Gastrocnemius medialis (tissue), 4 donors: ENCODE measurements at regions not wholly inside any gene's neighbourhood (a gene's known extent, or its start where the extent isn't known, plus 50 kb on each side); places are given as distances from the start of the nearest gene placed in this dataset.

ENCODE experiments used
- ATAC-seq, 2 donors: fragments of 150-250 bp; one replicate each; pipeline ENCODE4 v1.9.1; 2016
- DNase-seq, 2 donors: peaks; one replicate each; pipeline ENCODE4 v3.0.0-alpha.2; 2019
- H3K27ac ChIP-seq, 4 donors: fragments of 200-600 bp; sonication (generic); 1 replicate in 1 of 4; 2 replicates in 3 of 4; pipeline ENCODE4 v1.5.1; 2016 to 2018; ENCODE audit warnings: mild to moderate bottlenecking in 2 of 4, moderate library complexity in 1 of 4
- H3K27me3 ChIP-seq, 3 donors: fragments of 200-600 bp; sonication (generic) in 2 of 3; 1 replicate in 1 of 3; 2 replicates in 2 of 3; pipeline versions ENCODE4 v1.5.1 to v1.6.0; 2016 to 2019; ENCODE audit warnings: mild to moderate bottlenecking in 1 of 3, moderate library complexity in 1 of 3
- H3K36me3 ChIP-seq, 2 donors: fragments of 200-600 bp; sonication (generic) in 1 of 2; one replicate each; pipeline ENCODE4 v1.5.1; 2017 to 2018
- H3K4me1 ChIP-seq, 2 donors: fragments of 200-600 bp; sonication (generic) in 1 of 2; one replicate each; pipeline ENCODE4 v1.5.1; 2016 to 2017; ENCODE audit warnings: mild to moderate bottlenecking in 2 of 2
- H3K4me3 ChIP-seq, 4 donors: fragments of 200-600 bp; sonication (generic) in 3 of 4; 1 replicate in 1 of 4; 2 replicates in 3 of 4; pipeline ENCODE4 v1.5.1; 2016 to 2019; ENCODE audit warnings: mild to moderate bottlenecking in 2 of 4
- H3K9me3 ChIP-seq, 3 donors: fragments of 200-600 bp; sonication (generic) in 2 of 3; 1 replicate in 1 of 3; 2 replicates in 2 of 3; pipeline ENCODE4 v1.5.1; 2016 to 2019
- POLR2A ChIP-seq, 2 donors: fragments of 450-650 bp; IDR thresholded peaks; one replicate each; pipeline ENCODE4 v1.6.1; 2017; ENCODE audit warnings: antibody characterized with exemption in 2 of 2, mild to moderate bottlenecking in 2 of 2, moderate library complexity in 2 of 2
- in situ Hi-C, 4 donors: fragments of 200-750 bp; cut with MboI; loops; one replicate each; pipeline versions ENCODE4 v1.15.0 to v1.8.0; 2017; ENCODE audit warnings: low sequenced_read_pairs in 4 of 4
- intact Hi-C: fragments of 100-400 bp; cut with DNase I; formaldehyde crosslinking; loops from one replicate; pipeline ENCODE4 v1.15.1; 2023; ENCODE audit warnings: low total_unique reads
- TF ChIP-seq, protein P1 (sequence below), 5 experiments: fragments of 450-650 bp in 3 of 5; fragments of 200-600 bp in 2 of 5; sonication (generic) in 2 of 5; IDR thresholded peaks in 4 of 5; conservative IDR thresholded peaks in 1 of 5; 1 replicate in 4 of 5; 2 replicates in 1 of 5; pipeline ENCODE4 v1.5.1; 2016 to 2019; ENCODE audit warnings: antibody characterized with exemption in 5 of 5, mild to moderate bottlenecking in 3 of 5, moderate library complexity in 3 of 5

DNA sequence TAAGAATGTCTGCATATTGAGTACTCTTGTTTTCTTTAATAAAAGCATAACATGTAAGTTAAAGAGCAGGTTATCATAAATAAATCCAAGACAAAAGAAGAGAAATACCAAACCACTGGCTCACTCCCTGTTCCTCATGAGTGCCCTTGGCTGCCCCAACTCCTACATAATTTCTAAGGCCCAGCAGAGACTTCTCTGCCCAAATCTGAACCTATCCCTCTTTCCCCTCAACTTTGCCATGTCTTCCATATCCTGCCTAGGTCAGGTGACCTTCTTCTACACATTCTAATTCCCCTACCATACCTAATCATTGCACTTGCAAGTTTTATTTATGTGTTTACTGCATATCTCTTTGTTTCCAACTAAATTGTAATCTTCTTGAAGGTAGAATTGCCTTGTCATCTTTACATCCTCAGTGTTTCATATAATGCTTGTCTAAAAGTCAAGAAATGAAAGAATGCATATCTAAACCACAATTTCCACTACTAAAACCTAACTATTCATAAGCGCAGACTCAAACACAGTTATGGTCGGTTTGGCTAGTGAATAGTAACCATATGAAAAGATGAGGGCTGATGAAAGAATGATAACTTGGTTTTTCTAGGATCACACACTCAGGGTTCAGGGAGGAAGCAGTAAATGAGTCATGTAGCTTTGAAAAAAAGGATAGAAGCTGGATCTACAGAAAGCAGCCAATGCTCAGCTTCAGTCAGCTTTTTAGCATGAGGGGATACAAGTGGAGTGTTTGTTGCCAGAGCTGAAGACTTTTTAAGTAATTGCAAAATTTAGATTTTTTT is 53.3 kb upstream of the EYA4 start:
- Histone ChIP-seq H3K27ac (no peak overlapping the region), H3K4me3 (no peak overlapping the region), H3K9me3 (no peaks in the 10 kb centered on the region), H3K27me3 (no peaks in the 10 kb centered on the region), H3K4me1 (peaks cover 5 to 9% of the 10 kb centered on the region in 2 donors), H3K36me3 (no peaks in the 10 kb centered on the region)
- DNase-seq = no peak
- TF ChIP-seq POLR2A (IDR thresholded peaks at IDR 0.05) = no peak
- TF ChIP-seq, protein P1, sequence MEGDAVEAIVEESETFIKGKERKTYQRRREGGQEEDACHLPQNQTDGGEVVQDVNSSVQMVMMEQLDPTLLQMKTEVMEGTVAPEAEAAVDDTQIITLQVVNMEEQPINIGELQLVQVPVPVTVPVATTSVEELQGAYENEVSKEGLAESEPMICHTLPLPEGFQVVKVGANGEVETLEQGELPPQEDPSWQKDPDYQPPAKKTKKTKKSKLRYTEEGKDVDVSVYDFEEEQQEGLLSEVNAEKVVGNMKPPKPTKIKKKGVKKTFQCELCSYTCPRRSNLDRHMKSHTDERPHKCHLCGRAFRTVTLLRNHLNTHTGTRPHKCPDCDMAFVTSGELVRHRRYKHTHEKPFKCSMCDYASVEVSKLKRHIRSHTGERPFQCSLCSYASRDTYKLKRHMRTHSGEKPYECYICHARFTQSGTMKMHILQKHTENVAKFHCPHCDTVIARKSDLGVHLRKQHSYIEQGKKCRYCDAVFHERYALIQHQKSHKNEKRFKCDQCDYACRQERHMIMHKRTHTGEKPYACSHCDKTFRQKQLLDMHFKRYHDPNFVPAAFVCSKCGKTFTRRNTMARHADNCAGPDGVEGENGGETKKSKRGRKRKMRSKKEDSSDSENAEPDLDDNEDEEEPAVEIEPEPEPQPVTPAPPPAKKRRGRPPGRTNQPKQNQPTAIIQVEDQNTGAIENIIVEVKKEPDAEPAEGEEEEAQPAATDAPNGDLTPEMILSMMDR (IDR thresholded peaks at IDR 0.05 in 4 of 5, conservative IDR thresholded peaks at IDR 0.05 in 1 of 5) = no peak
- intact Hi-C loops (loop anchor here (5.0 kb wide), 1 partner anchor 324 kb away; no protein-coding TSS in a partner anchor), in situ Hi-C loops (loop anchor here in 3 of 4 donors (10.0 kb wide), 2 partner anchors 327 to 367 kb away; no protein-coding TSS in a partner anchor)
- ATAC-seq = no peak

DNA sequence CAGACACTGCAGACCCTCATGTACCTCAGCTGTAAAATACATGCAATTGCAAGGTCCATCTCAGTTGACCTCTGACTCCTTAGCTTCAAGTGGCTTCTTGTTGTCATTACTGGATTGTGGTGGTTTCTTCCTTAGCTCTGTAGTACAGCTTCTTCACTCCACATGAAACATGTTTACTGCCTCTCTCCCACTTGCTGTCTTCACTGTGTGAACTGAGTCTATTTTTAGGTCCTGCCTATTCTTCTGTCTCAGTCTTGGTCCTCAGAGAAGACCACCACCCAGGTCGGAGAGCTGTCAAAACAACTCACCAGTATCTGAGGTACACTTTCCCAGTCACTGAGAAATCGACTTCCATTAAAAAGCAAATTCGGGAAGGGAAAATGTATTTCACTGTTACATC is 50.2 kb upstream of the EYA4 start:
- Histone ChIP-seq H3K27me3 (no peaks in the 10 kb centered on the region), H3K27ac (peak overlapping the region in 1 of 4 donors; percentile 61), H3K4me3 (no peak overlapping the region), H3K9me3 (no peaks in the 10 kb centered on the region), H3K36me3 (no peaks in the 10 kb centered on the region), H3K4me1 (peaks cover 5 to 9% of the 10 kb centered on the region in 2 donors)
- TF ChIP-seq, protein P1 (IDR thresholded peaks at IDR 0.05 in 4 of 5, conservative IDR thresholded peaks at IDR 0.05 in 1 of 5) = no peak
- TF ChIP-seq POLR2A (IDR thresholded peaks at IDR 0.05) = no peak
- in situ Hi-C loops (no loop called here), intact Hi-C loops (loop anchor here (5.0 kb wide), 2 partner anchors 46 to 181 kb away; no protein-coding TSS in a partner anchor)
- no peak for DNase-seq
- peak in 1 of 2 donors; percentile 73 for ATAC-seq

DNA sequence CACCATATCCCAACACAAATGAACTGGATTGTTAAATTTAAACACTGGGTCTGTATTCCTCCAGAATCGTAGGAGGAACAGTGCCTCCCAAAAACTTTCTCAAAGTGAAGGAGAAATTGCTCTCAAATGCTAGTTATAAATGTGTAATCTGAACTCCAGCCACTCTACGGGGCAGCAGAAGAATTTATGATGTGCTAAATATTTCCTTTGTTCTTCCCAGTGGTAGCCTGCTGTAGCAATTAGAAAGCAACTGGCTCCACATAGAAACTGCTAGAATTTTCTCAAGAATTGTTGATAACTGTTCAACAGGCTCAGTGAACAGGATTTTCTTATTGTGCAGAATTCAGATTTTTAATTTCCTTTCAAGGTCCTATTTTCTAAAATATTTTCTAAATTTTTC is 49.8 kb upstream of the EYA4 start:
- H3K27ac ChIP-seq = peak overlapping the region in 1 of 4 donors; percentile 61
- H3K9me3 ChIP-seq = no peaks in the 10 kb centered on the region
- ATAC-seq (peak; percentile 38 to 49), DNase-seq (no peak)
- H3K27me3 ChIP-seq = no peaks in the 10 kb centered on the region
- H3K4me3 ChIP-seq = no peak overlapping the region
- in situ Hi-C loops = no loop called here
- H3K36me3 ChIP-seq = no peaks in the 10 kb centered on the region
- TF ChIP-seq, protein P1 (IDR thresholded peaks at IDR 0.05 in 4 of 5, conservative IDR thresholded peaks at IDR 0.05 in 1 of 5) = no peak
- TF ChIP-seq POLR2A (IDR thresholded peaks at IDR 0.05) = no peak
- H3K4me1 ChIP-seq = peaks cover 5 to 9% of the 10 kb centered on the region in 2 donors
- intact Hi-C loops = loop anchor here (5.0 kb wide), 2 partner anchors 46 to 181 kb away; no protein-coding TSS in a partner anchor
